Upper lobe of right lung (tissue), 1 donor: ENCODE measurements at regions not wholly inside any gene's neighbourhood (a gene's known extent, or its start where the extent isn't known, plus 50 kb on each side); places are given as distances from the start of the nearest gene placed in this dataset.

ENCODE experiments used
- ATAC-seq: fragments of 200-7000 bp; cut with Tn5 transposase; one replicate; pipeline ENCODE4 v1.9.1; 2020; ENCODE audit warnings: mild to moderate bottlenecking, moderate library complexity
- DNase-seq: peaks from one replicate; pipeline ENCODE4 v3.0.0-alpha.2; 2020
- H3K27ac ChIP-seq: fragments of 200-600 bp; one replicate; pipeline ENCODE4 v1.8.0; 2022
- H3K27me3 ChIP-seq: fragments of 200-600 bp; one replicate; pipeline ENCODE4 v1.8.0; 2022; ENCODE audit warnings: mild to moderate bottlenecking
- H3K36me3 ChIP-seq: fragments of 200-600 bp; one replicate; pipeline ENCODE4 v1.8.0; 2022
- H3K4me1 ChIP-seq: fragments of 200-600 bp; one replicate; pipeline ENCODE4 v1.8.0; 2022
- H3K4me3 ChIP-seq: fragments of 200-600 bp; one replicate; pipeline ENCODE4 v1.8.0; 2022; ENCODE audit warnings: mild to moderate bottlenecking
- H3K9me3 ChIP-seq: fragments of 200-600 bp; one replicate; pipeline ENCODE4 v1.8.0; 2022
- CTCF ChIP-seq: fragments of 200-600 bp; IDR thresholded peaks from one replicate; pipeline ENCODE4 v1.8.0; 2022; ENCODE audit warnings: antibody characterized with exemption
- intact Hi-C: fragments of 100-400 bp; cut with DNase I; formaldehyde crosslinking; loops from one replicate; pipeline ENCODE4 v1.11.0; 2022
- donor health status: DM: no; HTN: yes; CAD: no; lungs with severe emphysema.

GRCh38 chr6:140671926-140672325, 1297.5 kb upstream of the CITED2 start:
- no peak for DNase-seq

GRCh38 chr6:140670021-140670420, 1295.6 kb upstream of the CITED2 start:
- no peaks in the 10 kb centered on the region for H3K27me3 ChIP-seq
- DNase-seq = no peak
- no peak for TF ChIP-seq CTCF

More at GRCh38 chr6:140671926-140672325, 1297.5 kb upstream of the CITED2 start:
- no peaks in the 10 kb centered on the region for H3K36me3 ChIP-seq
- intact Hi-C loops = no loop called here
- H3K4me3 ChIP-seq = no peak overlapping the region
- no peaks in the 10 kb centered on the region for H3K4me1 ChIP-seq
- TF ChIP-seq CTCF = peak; percentile 17
- no peaks in the 10 kb centered on the region for H3K27me3 ChIP-seq
- ATAC-seq = peak; percentile 64
- H3K9me3 ChIP-seq = no peaks in the 10 kb centered on the region
- H3K27ac ChIP-seq = no peak overlapping the region

GRCh38 chr6:140669321-140669720, 1294.9 kb upstream of the CITED2 start:
- H3K4me1 ChIP-seq = no peaks in the 10 kb centered on the region
- H3K9me3 ChIP-seq = no peaks in the 10 kb centered on the region
- H3K27me3 ChIP-seq = no peaks in the 10 kb centered on the region
- intact Hi-C loops = no loop called here
- H3K4me3 ChIP-seq = no peak overlapping the region
- no peak for ATAC-seq
- TF ChIP-seq CTCF = no peak
- no peak overlapping the region for H3K27ac ChIP-seq
- no peak for DNase-seq
- H3K36me3 ChIP-seq = no peaks in the 10 kb centered on the region

More at GRCh38 chr6:140670021-140670420, 1295.6 kb upstream of the CITED2 start:
- no peak overlapping the region for H3K27ac ChIP-seq
- H3K9me3 ChIP-seq = no peaks in the 10 kb centered on the region
- no peak overlapping the region for H3K4me3 ChIP-seq
- H3K36me3 ChIP-seq = no peaks in the 10 kb centered on the region
- ATAC-seq = no peak
- intact Hi-C loops = no loop called here
- H3K4me1 ChIP-seq = no peaks in the 10 kb centered on the region

- H3K4me1 ChIP-seq = no peaks in the 10 kb centered on the region
- no peak overlapping the region for H3K4me3 ChIP-seq
- ATAC-seq = no peak
- no peaks in the 10 kb centered on the region for H3K27me3 ChIP-seq
- H3K9me3 ChIP-seq = no peaks in the 10 kb centered on the region
- intact Hi-C loops = no loop called here
- H3K36me3 ChIP-seq = no peaks in the 10 kb centered on the region
- H3K27ac ChIP-seq = no peak overlapping the region
- TF ChIP-seq CTCF = no peak
- no peak for DNase-seq
These were observed 1289.3 kb upstream of the CITED2 start for GRCh38 chr6:140663772-140664171.

- Histone ChIP-seq H3K27ac (no peak overlapping the region), H3K4me3 (no peak overlapping the region), H3K9me3 (no peaks in the 10 kb centered on the region), H3K36me3 (no peaks in the 10 kb centered on the region), H3K4me1 (no peaks in the 10 kb centered on the region), H3K27me3 (no peaks in the 10 kb centered on the region)
- DNase-seq = no peak
- intact Hi-C loops = no loop called here
- no peak for TF ChIP-seq CTCF
- no peak for ATAC-seq
These were observed 1288.6 kb upstream of the CITED2 start for GRCh38 chr6:140663094-140663493.

- H3K36me3 ChIP-seq = no peaks in the 10 kb centered on the region
- no peaks in the 10 kb centered on the region for H3K9me3 ChIP-seq
- H3K4me3 ChIP-seq = no peak overlapping the region
- ATAC-seq (no peak), DNase-seq (no peak)
- H3K4me1 ChIP-seq = no peaks in the 10 kb centered on the region
- TF ChIP-seq CTCF = no peak
- H3K27me3 ChIP-seq = no peaks in the 10 kb centered on the region
- intact Hi-C loops = no loop called here
- no peak overlapping the region for H3K27ac ChIP-seq
These were observed 1287.2 kb upstream of the CITED2 start for GRCh38 chr6:140661691-140662090.
